Activated CD4-positive, alpha-beta T cell treated with anti-CD3 and anti-CD28 coated beads for 24 hours (primary cell): ENCODE measurements at regions not wholly inside any gene's neighbourhood (a gene's known extent, or its start where the extent isn't known, plus 50 kb on each side); places are given as distances from the start of the nearest gene placed in this dataset.
"Not testable (repeated sequence)": the region's sequence is repeated elsewhere in the genome, so short reads cannot be mapped to it uniquely, and the experiment has no call there.

ENCODE experiments used
- DNase-seq, 2 donors: peaks; one replicate each; pipeline ENCODE4 v3.0.0-alpha.2; 2020; ENCODE audit warnings: low read depth in 2 of 2

DNA sequence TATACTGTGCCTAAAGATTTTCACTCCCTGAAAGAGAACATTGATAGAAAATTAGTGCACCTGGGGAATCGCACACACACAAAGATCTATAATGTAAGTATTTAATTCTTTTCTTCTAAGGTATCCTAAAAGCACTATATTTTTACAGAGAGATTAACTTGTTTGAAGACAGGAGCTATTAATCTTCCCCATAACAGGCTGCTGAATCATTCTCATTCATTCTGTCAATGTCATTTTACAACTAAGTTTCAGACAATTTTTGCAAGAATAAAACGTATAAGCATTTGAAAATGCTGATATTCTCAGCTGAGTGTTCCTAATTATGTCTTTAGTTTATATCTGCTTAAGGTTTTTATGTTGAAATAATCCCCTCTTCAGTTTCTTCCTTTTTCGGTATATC lies 776.7 kb downstream of the NXPH1 start:
- DNase-seq, result no peak

DNA sequence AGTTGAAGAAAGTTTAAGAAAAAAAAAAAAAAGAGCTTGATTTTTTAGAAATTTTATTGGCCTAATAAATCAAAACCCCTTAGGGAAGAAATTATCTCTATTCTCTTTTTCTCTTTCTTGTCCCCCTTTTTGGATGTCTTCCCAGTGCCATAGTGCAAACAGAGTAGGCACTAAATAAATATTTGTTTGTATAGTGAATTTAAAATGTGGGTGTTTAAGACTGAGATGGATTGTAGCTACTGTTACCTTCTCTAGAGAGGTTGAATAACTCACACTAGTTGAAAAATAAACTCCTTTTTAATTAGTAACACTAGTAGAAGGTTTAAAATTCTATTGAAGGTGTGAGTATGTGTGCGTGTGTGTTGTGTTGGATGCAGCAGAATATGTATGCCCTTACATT lies 783.8 kb downstream of the NXPH1 start:
- DNase-seq, result no peak

DNA sequence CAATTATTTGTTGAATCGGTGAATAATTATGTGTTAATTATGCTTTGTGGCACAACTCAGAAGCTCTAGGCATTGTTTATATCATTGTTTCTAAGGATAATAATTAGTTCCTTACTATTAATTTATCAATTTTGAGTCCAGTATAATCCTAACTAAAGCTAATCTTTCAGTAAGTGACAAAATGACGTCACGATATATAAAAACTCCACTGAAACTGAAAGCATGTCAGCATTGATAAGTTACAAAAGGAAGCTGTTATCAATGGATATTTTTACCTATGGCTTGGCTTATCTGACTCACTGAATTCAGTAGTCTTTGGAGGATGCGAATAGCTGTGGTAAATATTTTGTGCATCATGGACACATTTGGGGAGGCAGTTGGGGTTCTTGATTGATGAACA lies 793.1 kb downstream of the NXPH1 start:
- DNase-seq, result no peak

DNA sequence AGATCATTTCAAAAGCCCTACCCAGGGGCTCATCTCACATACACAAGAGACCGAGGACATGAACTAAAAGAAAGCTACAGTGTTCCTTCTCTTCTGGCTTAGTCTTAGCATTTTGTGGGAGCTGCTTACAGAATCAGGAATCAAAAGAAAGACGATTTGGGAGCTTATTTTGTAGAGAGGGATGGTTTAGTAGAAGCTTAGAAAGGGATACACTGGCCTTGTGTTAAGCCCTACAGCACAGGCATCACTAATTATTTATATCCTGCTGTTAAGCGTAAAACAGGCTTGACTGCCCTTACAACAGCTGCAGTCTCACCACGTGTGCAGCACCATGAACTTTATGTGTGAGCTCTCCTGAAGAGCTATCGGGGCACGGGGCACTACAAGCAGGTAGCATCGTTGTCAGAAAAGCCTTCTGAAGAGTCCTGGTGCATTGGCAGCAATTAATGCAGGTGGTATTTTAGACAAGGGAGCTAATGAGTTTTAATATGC lies 798.3 kb downstream of the NXPH1 start:
- no peak for DNase-seq

DNA sequence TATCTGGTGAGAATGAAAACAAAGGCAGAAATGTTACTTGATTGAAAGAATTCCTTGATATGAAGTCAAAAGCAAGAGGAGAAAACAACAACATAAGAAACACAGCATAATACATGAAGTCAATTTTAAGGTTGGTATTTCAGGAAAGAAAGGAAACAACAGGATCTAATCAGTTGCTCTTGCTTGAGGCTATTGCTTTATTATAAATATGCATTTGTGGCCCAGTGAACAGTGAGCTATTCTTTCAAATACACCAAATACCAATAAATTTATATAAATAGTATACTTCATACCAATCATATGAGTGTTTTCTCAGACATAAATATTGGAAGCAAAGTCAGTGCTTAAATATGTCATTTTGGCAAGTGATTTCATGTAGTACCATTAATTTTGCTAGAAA lies 806.6 kb downstream of the NXPH1 start:
- no peak for DNase-seq

DNA sequence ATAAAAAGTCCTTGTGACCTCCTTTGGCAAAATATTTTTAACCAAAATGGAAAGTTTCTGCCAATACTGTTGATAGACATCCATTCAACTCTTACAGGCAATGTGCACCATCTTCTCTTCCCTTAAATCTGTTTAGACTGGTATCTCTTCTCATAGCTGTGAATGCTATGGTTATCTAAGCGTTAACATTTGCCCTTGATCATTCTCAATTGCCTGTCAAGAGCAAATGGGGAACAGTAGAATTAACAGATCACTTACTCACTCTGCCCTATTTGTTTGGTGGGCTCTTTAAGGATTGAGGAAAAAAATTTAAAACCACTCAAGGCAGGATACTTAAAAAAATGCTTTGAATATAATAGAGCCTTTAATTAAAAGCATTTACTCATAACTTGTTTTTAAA lies 808.4 kb downstream of the NXPH1 start:
- no peak for DNase-seq

DNA sequence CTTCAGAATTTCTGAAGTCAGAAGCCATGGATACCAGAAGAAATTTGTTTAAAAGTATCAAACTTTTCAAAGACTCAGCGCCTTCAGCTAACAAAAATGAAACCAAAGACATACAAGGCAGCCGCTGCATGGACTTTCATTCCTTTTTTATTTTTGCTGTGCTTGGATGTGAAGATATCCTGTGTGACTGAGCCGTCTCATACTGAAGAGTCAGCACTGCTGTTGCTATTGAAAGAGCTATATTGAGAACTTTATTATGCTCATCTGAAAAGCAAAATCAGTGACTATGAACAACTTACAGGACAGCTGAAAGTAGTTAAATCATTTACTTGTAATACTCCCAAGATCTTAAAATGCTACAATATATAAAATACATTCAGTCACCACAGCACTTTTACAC lies 809.2 kb downstream of the NXPH1 start:
- no peak for DNase-seq

DNA sequence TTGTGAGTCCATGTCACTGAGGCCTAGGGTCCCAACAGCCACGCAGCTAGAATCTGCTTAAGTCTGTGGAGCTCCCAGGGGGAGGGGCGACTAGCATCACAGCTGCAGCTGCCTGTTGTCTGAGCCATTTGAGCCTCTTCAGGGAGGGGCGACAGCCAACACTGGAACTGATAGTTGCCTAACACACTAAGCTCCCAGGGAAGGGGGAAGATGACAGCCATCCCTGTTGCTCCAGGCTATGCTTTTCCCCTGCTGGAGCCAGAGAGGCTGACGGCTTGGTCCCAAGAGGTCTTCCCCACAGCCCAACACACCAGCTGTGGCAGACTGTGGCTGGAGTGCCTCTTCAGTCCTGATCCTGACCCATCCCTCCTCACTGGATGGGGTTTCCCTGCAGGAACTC lies 817.5 kb downstream of the NXPH1 start:
- no peak for DNase-seq

DNA sequence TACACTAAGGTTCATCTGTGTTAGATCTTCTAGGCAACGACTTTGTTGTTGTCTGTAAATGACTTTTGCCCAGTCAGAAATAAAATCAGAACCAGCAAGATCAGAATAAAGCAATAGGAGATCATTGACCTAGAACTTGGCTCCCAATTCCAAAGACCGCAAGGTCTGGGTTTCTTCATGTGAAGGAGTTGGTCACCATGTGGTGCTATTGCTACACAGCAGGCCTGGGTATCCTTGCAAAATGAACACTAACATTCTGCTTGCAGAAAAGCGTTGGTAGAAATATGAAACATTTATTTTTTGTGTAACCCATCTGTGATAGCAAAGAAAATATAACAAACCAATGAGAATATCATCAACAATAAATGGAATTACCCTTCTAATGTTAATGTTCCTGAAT lies 831.0 kb downstream of the NXPH1 start:
- DNase-seq, result no peak

DNA sequence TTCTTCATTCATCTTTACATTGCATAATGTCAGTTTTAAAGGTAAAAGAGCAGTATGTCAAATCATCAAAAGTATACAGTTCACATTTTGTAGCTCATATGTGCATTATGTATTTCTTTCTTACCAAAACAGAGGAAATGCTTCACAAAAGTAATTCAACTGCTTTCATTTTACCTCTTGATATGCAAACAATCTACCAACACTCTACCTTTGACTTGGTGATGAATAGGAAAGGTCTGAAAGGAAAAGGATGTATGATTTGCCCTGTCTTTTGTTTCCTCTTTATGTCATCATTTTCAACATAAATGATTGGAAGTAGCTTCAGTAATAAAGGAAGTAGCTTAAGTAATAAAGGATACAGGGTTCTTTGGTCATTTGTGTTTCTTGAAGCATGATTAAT lies 846.7 kb downstream of the NXPH1 start:
- DNase-seq, result no peak

DNA sequence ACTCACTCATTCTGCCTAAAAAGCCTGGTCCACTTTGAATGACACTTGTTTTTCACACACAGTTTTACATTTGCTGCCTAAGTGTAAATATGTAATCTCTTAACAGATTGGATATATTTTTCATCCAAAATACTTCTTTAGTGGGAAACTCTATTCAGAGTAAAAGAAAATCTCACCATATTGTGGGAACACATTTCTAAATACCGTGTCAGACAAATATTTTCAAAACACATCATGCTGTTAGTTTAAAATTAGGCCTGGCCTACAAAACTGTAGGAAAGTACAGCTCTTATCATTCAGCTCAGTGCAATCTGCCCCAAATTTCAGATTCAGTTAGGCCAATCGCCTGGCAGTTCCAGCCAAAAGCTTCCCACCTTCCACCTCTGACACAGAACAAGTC lies 849.8 kb downstream of the NXPH1 start:
- DNase-seq, result no peak

DNA sequence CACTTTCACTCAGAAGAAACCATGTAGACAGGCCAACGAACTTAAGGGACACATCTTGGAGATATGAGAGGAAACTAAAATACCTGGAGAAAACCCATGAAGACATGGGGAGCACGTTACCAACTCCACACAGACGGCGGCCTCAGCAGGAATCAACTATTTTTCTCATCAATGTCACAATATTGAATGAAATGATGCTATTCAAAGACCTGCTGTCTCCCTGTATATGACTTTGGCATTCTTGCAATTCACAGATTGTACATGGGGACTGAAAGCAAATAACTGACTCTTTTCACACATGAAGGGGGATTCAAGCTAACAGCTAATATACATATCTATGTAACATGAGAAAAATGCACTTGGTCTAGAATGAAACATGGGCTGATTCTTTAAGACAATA lies 869.0 kb downstream of the NXPH1 start:
- DNase-seq, result no peak

DNA sequence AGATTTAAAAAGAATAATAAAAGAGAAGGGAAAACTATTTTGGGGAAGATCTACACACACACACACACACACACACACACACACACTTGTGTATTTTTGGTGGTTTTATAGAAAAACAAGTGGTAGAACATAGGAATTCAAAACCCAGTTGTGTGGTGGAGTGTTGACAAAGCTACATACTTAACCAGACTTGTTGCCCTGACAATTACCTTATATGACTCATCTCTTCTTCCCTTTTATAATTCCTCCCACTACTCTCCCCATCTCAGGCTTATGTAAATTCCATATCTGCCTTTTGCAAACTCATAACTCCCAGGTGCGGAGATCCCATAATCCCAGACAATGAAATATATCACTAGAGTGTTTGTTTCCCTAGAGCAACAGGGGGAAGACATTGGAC lies 873.7 kb downstream of the NXPH1 start:
- DNase-seq, result no peak

DNA sequence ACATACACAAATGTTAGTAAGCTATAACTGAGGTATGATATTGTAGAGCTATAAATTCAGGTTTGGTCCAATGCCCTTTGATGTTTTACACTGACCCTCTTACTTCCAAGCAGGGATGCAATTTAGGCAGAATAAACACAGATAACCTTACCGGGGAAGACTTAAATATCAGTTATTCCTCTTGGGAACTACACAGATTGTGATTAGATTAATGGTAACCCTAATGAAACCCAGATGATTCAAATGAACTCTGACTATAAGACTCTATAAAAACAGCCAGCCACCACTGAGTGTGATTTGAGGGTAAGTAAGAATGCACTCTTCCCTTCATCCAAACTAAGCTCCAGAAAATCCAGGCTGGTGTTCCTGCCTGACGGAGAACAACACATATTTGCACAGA lies 891.1 kb downstream of the NXPH1 start:
- DNase-seq, result no peak

DNA sequence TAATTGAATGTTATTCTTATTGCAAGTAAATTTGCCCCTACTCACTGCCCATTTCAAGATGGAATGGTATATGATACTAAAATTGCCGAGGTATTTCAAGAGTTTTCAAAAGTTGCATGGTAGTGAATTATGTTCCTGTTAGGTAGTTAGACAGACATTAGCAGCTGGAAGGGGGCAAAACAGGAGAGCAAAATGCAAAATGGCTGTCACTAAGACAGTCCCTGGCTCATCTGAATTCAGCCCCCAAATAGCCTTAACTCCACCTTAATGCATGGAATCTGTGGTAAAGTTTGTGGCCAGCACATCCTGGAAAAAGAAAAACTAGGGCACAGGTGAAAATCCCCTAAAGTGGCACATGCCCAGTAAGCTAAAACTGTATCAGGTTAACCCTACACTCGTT lies 894.9 kb downstream of the NXPH1 start:
- no peak for DNase-seq

DNA sequence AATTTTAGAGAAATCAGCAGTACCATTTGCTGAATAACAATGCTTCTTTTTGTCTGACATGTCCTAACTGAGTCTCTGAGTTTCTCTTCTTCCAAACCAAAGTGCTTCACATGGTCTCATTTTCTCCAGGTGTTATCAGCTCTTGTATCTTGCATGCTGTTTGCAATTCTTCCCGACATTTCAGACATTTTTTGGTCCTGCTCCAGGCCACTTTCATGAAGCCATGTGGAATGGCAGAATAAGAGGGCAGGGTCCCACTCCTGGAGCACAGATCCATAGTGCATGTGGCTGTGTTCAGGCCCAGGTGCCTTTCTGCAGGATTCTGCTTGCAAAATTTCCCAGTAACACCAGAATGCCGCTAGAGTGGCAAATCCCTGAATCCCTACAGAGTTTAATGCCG lies 916.2 kb downstream of the NXPH1 start:
- no peak for DNase-seq

DNA sequence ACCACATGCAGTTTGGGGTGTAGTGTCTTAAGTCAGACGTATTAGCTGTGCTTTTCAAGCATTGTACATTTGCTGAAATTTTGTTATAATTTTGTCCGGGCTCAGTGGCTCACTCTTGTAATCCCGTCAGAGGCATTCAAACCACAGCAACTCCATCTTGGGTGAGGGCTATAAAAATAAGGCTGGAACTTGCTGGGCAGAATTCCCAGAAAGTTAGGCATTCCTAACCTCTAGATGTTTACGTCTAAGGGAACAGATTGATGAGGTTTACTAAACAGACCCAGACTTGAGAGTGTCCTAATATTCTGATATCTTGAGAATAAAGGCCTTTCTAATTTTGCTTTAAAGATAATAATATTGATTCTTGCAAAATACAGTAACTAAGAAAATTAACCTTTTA lies 957.8 kb downstream of the NXPH1 start:
- no peak for DNase-seq

DNA sequence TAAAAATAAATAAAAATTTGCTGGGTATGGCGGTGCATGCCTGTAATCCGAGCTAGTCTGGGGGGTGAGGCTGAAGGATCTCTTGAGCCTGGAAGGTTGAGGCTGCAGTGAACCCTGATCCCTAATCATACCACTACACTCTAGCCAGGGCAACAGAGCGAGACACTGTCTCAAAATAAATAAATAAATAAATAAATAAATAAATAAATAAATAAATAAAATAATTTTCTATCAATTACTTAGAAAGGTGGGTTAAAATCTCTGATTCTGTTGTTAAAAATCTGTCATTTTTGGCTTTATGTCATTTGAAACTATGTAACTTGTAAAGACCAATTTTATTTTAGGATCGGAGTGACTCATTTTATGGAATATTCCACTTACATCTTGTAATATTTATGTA lies 958.6 kb downstream of the NXPH1 start:
- DNase-seq, result no peak

DNA sequence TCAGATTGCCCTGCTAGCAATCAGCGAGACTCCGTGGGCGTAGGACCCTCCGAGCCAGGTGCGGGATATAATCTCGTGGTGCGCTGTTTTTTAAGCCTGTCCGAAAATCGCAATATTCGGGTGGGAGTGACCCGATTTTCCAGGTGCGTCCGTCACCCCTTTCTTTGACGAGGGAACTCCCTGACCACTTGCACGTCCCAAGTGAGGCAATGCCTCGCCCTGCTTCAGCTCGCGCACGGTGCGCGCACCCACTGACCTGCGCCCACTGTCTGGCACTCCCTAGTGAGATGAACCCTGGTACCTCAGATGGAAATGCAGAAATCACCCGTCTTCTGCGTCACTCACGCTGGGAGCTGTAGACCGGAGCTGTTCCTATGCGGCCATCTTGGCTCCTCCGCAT lies 971.0 kb downstream of the NXPH1 start:
- DNase-seq, result not testable (repeated sequence)

DNA sequence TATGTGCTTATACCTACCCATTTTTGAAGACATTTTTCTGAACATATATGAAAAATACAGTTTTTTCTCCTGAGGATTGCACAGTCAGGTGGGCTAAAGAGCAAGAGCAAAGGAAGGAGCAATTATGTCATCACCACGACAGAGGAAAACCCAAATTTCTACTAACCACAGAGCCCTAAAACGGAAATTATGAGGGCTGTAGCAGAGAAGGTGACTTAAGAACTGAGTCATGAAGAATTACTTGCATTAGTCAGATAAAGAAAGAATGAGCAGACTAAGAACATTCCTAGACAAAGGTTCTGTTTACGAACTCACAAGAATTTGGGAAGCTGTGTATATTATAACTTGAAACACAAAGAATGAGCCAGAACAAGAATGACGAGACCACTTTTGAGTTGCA lies 974.4 kb downstream of the NXPH1 start:
- DNase-seq, result no peak

DNA sequence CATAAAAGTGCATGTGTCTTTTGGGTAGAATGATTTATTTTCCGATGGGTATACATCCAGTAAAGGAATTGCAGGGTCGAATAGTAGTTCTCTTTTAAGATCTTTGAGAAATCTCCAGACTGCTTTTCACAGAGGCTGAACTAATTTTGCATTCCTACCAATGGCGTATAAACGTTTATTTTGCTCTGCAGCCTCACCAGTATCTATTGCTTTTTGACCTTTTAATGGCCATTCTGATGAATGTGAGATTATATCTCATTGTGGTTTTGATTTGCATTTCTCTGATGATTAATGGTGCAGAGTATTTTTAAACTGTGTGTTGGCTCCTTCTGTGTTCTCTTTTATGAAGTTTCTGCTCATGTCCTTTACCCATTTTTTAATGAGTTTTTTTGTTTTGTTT lies 1020.1 kb downstream of the NXPH1 start:
- no peak for DNase-seq

DNA sequence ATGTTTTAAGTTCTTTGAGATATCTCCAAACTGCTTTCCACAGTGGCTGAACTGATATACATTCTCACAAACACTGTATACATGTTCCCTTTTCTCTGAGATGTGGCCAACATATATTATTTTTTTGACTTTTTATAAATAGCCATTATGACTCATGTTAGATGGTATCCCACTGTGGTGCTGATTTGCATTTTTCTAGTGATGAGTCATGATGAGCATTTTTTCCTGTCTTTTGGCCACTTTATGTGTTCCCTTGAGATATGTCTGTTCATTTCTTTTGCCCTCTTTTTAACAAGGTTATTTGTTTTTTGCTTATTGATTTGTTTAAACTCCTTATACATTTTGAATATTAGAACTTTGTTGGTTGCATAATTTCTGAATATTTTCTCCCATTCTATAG lies 1055.1 kb downstream of the NXPH1 start:
- no peak for DNase-seq

DNA sequence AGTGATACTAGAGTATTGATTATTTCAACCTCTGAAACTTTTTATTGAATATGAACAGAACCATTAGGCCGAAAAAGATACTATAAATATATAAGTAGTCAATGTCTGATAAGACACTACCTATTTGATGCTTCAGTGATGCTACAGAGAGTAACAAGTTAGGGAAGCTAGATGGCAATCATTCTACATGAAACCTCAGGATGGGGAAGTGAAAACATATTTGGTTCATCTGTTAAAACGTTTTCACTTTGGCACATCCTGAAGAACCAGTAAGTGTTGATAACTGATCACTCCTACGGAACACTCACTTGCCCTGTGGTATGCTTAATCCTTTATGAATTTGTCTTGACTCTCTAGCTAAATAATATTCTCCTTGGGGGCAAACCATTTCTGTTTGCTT lies 1064.9 kb downstream of the NXPH1 start:
- no peak for DNase-seq

DNA sequence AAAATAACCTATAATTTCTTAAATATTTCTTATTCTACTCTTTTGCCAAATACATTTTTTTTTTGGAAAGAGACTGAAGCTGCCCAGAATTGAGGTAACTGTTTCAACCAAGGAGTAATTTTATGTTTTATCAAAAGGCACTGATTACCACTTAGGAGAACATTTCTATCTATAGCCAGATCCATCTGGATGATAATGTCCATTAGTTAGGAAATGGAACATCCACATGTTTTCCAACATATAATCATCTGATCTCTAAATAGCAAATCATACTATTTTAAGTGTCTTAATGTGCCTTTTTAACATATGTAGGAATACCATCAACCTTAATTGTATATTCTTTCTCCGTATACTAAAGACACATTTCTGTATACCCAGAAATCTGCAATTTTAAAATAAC lies 1068.9 kb downstream of the NXPH1 start:
- no peak for DNase-seq

DNA sequence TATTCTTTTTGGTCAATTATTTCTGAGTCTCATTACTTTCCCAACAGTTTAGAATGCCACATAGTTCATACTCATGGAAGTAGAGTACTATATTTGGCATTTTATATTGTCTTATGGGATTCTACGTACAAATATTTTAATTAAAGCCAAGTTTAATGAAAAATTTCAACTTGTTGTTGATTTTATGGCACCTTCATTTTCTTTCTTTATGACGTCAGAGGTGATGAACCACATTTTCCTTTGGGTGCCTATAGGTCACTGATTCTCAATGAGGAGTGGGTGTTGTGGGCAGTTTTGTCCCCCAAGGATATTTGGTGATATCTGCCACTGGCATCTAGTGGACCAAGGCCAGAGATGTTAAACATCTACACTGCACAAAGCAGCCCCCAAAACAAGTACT lies 1071.3 kb downstream of the NXPH1 start:
- DNase-seq, result no peak
